SK-N-MC (cell line): ENCODE measurements at regions not wholly inside any gene's neighbourhood (a gene's known extent, or its start where the extent isn't known, plus 50 kb on each side); places are given as distances from the start of the nearest gene placed in this dataset.

Experiments used
- EZH2 ChIP-seq: fragments of 200-600 bp; sonication (generic); IDR thresholded peaks from one replicate; pipeline ENCODE4 v1.6.1; 2017; ENCODE audit warnings: antibody characterized with exemption
- POLR2AphosphoS5 ChIP-seq: IDR thresholded peaks from 2 replicates; pipeline ENCODE4 v1.6.1; 2012; ENCODE audit warnings: mild to moderate bottlenecking, low read depth, low read length, borderline replicate concordance

DNA sequence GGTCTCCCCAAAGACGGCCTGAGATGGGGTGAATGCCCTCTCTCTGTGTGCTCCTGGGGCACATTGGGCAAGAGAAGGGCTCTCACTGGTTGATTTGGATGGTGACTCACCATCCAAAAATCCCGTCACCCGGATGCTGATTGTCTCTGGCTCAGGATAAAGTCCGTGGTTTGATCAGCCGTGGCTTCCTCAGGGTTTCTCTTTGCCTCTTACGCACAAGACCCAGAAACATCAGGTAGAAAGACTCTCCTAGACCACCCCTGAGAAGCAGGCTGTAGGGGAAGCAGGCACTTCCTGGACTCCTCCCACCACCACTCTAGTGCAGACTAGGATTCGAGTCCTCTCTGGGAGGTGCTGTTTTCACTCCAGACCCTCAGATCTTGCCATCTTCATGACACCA lies 176.1 kb upstream of the NCAM1 start:
- no peak for TF ChIP-seq POLR2AphosphoS5
- no peak for TF ChIP-seq EZH2
